ENCODE measurements at regions not wholly inside any gene's neighbourhood (a gene's known extent, or its start where the extent isn't known, plus 50 kb on each side); places are given as distances from the start of the nearest gene placed in this dataset.

GRCh38 chr4:145427991-145428390, 53.7 kb upstream of the SMAD1 start:
- no peak for DNase-seq

DNA sequence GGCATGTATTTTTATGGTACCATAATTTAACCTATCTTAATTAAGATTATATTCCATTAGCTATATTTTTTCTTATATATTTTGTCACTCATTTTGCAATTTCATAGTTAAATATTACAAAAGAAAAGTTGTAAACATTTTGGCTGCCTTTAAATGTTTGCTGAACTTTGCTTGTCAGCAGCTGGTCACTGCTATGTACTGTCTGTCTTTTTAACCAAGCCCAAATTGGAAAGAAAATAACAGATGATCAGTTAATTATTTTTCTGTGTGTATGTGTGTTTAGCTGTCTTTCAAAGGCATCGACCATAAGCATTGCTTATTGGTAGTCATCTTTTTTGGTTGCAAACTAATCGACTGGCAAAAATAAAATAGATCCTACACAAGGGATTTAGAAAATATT, 54.4 kb upstream of the SMAD1 start:
- DNase-seq = no peak

DNA sequence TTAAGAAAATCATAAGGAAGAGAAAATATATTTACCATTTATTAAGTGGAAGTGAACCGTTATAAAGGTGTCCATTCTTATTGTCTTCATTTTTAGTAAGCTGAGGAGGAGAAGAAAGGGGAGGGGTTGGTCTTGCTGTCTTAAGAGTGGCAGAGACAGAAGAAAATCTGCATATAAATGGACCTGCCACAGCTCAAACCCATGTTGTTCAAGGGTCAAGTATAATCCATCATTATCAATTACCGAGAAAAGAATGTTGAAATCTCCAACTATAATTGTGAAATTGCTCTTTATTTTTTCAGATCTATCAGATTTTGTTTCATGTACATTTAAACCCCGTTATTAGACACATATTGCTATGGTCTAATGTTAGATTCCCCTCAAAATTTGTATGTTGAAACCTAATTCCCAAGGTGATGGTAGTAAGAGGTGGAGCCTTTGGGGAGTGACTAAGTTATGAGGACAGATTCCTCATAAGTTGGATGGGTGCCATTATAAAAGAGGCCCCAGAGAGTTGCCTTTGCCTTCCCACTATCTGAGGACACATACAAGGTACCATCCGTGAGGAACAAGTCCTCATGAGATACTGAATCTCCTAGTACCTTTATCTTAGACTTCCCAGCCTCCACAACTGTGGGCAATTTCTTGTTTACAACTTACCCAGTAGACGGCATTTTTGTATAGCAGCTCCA, 58.5 kb upstream of the SMAD1 start:
- DNase-seq = no peak

GRCh38 chr4:145420595-145421214, 60.9 kb upstream of the SMAD1 start:
- DNase-seq = no peak

DNA sequence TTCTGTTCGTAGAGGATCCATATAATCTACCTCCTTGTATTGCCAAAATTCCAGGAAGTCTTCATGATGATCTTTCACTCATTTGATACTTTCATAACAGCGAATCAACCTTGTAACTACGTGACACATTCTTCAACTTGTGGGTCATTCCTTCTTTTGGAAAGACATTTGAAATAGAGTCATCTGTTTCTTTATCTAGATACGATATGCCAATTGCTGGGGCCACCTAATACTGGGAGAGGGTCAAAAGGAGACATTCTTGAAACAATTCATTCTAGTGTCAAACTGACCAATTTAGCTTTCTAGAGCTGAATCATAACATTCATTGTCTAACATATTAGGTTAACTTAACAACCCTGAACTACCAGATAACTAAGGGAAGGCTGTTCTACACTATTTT, 62.9 kb upstream of the SMAD1 start:
- DNase-seq = no peak

DNA sequence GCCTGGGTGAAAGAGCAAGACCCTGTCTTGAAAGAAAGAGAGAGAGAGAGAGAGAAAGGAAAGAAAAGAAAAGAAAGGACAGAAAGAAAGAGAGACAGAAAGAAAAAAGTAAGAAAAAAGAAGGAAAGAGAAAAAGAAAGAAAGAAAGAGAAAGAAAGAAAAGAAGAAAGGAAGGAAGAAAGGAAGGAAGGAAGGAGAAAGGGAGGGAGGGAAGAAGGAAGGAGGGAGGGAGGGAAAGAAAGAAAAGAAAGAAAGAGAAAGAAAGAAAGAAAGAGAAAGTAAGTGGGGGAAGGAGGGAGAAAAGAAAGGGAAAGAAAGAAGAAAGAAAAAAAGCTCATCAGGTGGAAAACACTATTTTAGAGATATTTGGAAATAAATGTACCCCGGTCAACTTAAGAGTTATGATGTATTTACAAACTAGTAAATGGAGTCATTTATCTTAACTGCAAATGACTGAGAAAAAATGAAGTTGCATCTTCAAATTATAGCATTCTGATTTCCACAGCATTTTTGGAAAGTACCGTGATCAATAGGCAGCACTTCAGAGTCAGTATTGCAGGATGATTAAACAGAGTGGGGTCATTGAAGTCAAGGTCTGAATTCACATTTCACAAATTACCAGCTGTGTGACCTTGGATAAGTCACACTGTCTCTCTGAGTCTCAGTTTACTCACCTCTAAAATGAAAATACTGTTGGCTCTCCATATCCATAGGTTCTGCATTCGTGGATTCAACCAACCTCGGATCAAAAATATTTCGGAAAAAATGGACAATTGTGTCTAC, 64.1 kb upstream of the SMAD1 start:
- DNase-seq = no peak

DNA sequence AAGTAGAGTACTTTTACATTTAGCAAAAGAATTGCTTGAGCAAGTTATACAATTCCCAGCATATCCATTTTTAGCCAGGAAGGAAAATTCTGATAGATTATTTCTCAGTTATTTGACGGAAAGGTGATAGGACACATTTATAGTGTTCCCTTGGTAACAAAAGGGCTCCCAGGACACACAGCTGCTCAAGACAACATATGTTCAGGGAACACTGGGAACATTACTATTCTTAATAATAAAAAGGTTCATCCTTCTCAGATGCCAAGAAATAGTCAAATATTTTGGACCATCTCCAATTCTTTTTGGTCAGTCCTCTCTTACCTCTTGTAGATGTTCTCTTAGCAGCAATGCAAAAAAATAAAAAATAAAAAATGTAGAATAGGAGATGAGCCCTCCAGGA, 66.8 kb upstream of the SMAD1 start:
- no peak for DNase-seq

- DNase-seq = no peak
Observed at GRCh38 chr4:145414226-145414625, 67.4 kb upstream of the SMAD1 start.

- DNase-seq = no peak
Observed at GRCh38 chr4:145406970-145407369, 74.7 kb upstream of the SMAD1 start.

- DNase-seq = no peak
Observed at GRCh38 chr4:145404761-145405160, 76.9 kb upstream of the SMAD1 start.

DNA sequence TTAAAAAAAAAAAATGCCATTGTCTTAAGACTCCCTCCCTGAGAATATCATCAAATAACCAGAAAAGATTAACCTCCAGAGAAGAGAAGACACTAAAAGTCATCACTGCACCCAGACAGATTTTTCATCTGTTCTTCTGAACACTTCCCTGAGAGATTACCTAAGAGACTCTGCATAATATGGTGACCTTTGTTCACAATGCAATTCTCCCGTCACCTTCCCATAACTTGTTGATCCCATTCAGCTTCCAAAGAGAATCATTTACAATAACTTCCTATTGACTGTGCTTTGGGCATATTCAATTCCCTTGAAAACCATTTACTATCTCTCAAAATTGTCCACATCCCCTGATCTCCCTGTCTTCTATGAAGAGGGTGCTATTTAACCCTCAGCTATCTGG, 85.1 kb upstream of the SMAD1 start:
- DNase-seq = no peak

DNA sequence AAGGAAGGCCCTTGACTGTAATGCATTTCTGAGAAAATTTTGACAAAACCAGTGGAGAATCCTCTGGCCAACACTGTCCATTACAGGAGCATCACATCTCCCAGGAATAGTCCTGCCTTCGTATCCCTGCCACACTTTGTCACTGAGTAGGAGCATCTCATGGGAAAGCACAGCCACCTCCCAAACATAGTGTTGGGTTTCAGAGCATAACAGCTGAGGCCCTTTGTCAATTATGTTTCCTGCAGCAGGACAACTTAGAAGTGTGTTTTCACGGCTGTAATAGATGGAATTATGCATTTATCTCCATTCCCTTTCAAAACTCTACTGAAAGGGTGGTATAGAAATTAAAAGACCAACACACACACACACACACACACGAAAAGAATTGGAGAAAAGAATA, 91.1 kb upstream of the SMAD1 start:
- DNase-seq = no peak

- DNase-seq = no peak
Observed at GRCh38 chr4:145389550-145389949, 92.1 kb upstream of the SMAD1 start.

DNA sequence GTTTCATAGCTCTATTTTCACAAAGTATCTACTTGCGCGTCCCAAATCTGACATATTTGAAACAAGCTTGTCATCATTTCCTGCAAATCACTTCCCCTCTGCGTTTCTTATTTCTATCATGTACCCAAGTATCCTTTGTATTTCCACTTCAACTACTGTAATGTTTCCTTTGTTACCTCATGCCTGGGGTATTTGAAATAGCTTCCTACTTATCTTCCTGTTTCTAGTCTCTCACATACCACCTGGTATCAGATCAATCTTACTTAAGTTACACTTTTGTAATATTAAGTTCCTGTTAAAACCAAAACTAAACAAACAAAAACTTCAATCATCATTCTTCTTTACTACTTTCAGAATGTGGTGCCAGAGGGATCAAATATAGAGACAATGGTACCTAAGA, 93.6 kb upstream of the SMAD1 start:
- no peak for DNase-seq

DNA sequence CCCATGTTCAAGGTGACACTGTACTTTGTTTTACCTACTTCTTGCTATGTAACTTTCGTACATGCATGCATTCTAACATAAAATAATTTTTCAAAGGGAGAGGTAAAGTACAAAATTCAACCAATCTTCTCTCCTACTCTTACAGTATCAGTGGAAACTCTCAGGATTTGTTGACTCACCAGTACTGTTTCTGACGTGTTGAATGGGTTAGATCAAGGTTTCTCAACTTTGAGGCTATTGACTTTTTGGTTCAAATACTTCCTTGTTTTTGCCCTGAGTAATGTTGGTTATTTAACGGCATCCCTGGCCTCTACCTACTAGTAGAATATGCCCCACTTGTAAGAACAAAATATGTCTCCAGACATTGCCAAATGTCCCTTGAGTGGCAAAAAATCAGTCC, 94.6 kb upstream of the SMAD1 start:
- no peak for DNase-seq

GRCh38 chr4:145381163-145381562, 100.5 kb upstream of the SMAD1 start:
- DNase-seq = no peak

GRCh38 chr4:145380123-145380522, 101.5 kb upstream of the SMAD1 start:
- no peak for DNase-seq

GRCh38 chr4:145375416-145375815, 106.2 kb upstream of the SMAD1 start:
- DNase-seq = no peak

DNA sequence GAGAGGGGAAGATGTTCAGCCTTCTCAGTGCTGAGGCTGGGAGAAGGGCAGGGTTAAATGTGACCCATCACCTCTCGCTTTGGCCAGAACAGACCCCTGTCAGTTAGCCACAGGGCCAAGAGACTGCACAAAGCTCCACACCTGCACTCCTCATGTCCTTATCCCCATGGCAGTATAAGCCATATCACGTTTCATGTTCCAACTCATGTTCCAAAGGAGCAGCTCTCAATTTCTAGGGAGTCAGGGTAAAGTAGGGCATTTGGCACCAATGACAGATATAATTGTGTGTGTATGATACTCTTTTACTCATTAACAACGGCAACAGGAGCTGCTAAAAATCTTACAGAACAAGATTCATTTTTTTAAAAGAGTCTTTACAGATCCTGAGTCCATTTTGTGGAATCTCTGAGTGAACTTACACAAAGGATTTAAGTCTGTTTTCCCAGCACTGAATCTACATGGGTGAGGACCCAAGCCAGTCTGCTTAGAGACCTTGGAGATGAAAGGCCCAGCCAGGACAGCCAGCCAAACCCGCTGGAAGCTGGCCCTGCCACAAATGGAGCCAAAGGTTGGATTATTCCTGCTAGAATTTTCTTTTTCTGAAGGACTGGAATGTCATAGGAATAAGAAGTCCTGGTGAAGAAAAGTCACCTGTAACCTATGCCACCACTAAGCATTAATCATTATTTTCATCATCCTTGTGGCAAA, 129.1 kb upstream of the SMAD1 start:
- no peak for DNase-seq

- no peak for DNase-seq
Observed at GRCh38 chr4:145351922-145352321, 129.7 kb upstream of the SMAD1 start.

GRCh38 chr4:145351162-145351561, 130.5 kb upstream of the SMAD1 start:
- no peak for DNase-seq

- DNase-seq = no peak
Observed at GRCh38 chr4:145348291-145348690, 133.4 kb upstream of the SMAD1 start.

GRCh38 chr4:145347684-145348083, 134.0 kb upstream of the SMAD1 start:
- no peak for DNase-seq

- DNase-seq = no peak
Observed at GRCh38 chr4:145346081-145346480, 135.6 kb upstream of the SMAD1 start.

Measured in NCI-H1694 (cell line).